ENCODE measurements at regions not wholly inside any gene's neighbourhood (a gene's known extent, or its start where the extent isn't known, plus 50 kb on each side); places are given as distances from the start of the nearest gene placed in this dataset.
A peak's percentile ranks its signal among the peaks of the same experiment; 100 is the strongest.

GRCh38 chr5:53389093-53389492 lies 91.3 kb upstream of the FST start:
- intact Hi-C loops (cut with micrococcal nuclease), result no loop called here

GRCh38 chr5:53392073-53392472 lies 88.4 kb upstream of the FST start:
- H3K36me3 ChIP-seq, result no peaks in the 10 kb centered on the region
- H3K9me3 ChIP-seq (replicated peaks), result peaks cover 45% of the 10 kb centered on the region
- intact Hi-C loops (cut with micrococcal nuclease), result no loop called here

More at GRCh38 chr5:53389093-53389492, 91.3 kb upstream of the FST start:
- Histone ChIP-seq H3K4me3 (no peak overlapping the region), H3K9me3 (replicated peaks) (peaks cover 23% of the 10 kb centered on the region), H3K36me3 (no peaks in the 10 kb centered on the region), H3K27ac (replicated peaks) (no peak overlapping the region), H3K27me3 (ENCODE audit: low read depth) (no peaks in the 10 kb centered on the region), H3K4me1 (no peaks in the 10 kb centered on the region)
- TF ChIP-seq CTCF (IDR thresholded peaks at IDR 0.05; ENCODE audit: borderline replicate concordance), result no peak
- no peak for DNase-seq

GRCh38 chr5:53394808-53395207 lies 85.6 kb upstream of the FST start:
- TF ChIP-seq CTCF (IDR thresholded peaks at IDR 0.05; ENCODE audit: borderline replicate concordance), result no peak
- intact Hi-C loops (cut with micrococcal nuclease), result no loop called here
- H3K27me3 ChIP-seq (ENCODE audit: low read depth), result no peaks in the 10 kb centered on the region

More at GRCh38 chr5:53392073-53392472, 88.4 kb upstream of the FST start:
- Histone ChIP-seq H3K27me3 (ENCODE audit: low read depth) (no peaks in the 10 kb centered on the region), H3K27ac (replicated peaks) (no peak overlapping the region), H3K4me1 (no peaks in the 10 kb centered on the region), H3K4me3 (no peak overlapping the region)
- no peak for TF ChIP-seq CTCF (IDR thresholded peaks at IDR 0.05; ENCODE audit: borderline replicate concordance)
- no peak for DNase-seq

GRCh38 chr5:53397141-53397757 lies 83.2 kb upstream of the FST start:
- Histone ChIP-seq H3K4me3 (no peak overlapping the region), H3K27ac (replicated peaks) (no peak overlapping the region), H3K36me3 (no peaks in the 10 kb centered on the region), H3K9me3 (replicated peaks) (peaks cover 25% of the 10 kb centered on the region), H3K27me3 (ENCODE audit: low read depth) (no peaks in the 10 kb centered on the region), H3K4me1 (no peaks in the 10 kb centered on the region)
- no peak for TF ChIP-seq CTCF (IDR thresholded peaks at IDR 0.05; ENCODE audit: borderline replicate concordance)
- DNase-seq, result no peak
- intact Hi-C loops (cut with micrococcal nuclease), result no loop called here

More at GRCh38 chr5:53394808-53395207, 85.6 kb upstream of the FST start:
- no peak for DNase-seq
- Histone ChIP-seq H3K27ac (replicated peaks) (no peak overlapping the region), H3K4me1 (no peaks in the 10 kb centered on the region), H3K36me3 (no peaks in the 10 kb centered on the region), H3K9me3 (replicated peaks) (peaks cover 31% of the 10 kb centered on the region), H3K4me3 (no peak overlapping the region)

- H3K4me1 ChIP-seq, result no peaks in the 10 kb centered on the region
- no peaks in the 10 kb centered on the region for H3K27me3 ChIP-seq (ENCODE audit: low read depth)
- no peak overlapping the region for H3K27ac ChIP-seq (replicated peaks)
- TF ChIP-seq CTCF (IDR thresholded peaks at IDR 0.05; ENCODE audit: borderline replicate concordance), result no peak
- peaks cover 25% of the 10 kb centered on the region for H3K9me3 ChIP-seq (replicated peaks)
- H3K4me3 ChIP-seq, result no peak overlapping the region
- H3K36me3 ChIP-seq, result no peaks in the 10 kb centered on the region
- intact Hi-C loops (cut with micrococcal nuclease), result no loop called here
- DNase-seq, result peak; percentile 14
Measured at GRCh38 chr5:53397845-53398244, 82.6 kb upstream of the FST start.

Data from left ventricle myocardium inferior (tissue), 1 donor.